SK-N-SH (cell line): ENCODE measurements at regions not wholly inside any gene's neighbourhood (a gene's known extent, or its start where the extent isn't known, plus 50 kb on each side); places are given as distances from the start of the nearest gene placed in this dataset.

ENCODE experiments used
- CTCF ChIA-PET: fragments of 300-600, 350-600 bp; formaldehyde crosslinking; extraction: SDS; loops from one replicate; lab custom pipeline; 2021; lab: Yijun Ruan, JAX
- POLR2A ChIA-PET: fragments of 350-600 bp; sonication (Branson Sonifier 250); formaldehyde crosslinking; extraction: SDS; loops from one replicate; lab custom pipeline; 2020; ENCODE audit warnings: antibody characterized with exemption, inconsistent platforms; lab: Yijun Ruan, JAX
- DNase-seq: peaks from one replicate; pipeline ENCODE4 v3.0.0; 2012
- H2AFZ ChIP-seq: fragments of 200-600 bp; sonication (generic); 2 replicates; pipeline ENCODE4 v1.8.1; 2016; ENCODE audit warnings: antibody characterized with exemption, mild to moderate bottlenecking, low read depth
- H3F3A ChIP-seq: fragments of 200-600 bp; sonication (generic); replicated peaks from 2 replicates; pipeline ENCODE3; 2016; ENCODE audit warnings: antibody characterized with exemption, mild to moderate bottlenecking; ENCODE audit not compliant: insufficient read depth
- H3K27ac ChIP-seq, 2 experiments: fragments of 200-500 bp in 1 of 2; fragments of 200-600 bp in 1 of 2; sonication (Bioruptor generic) in 1 of 2; sonication (generic), shearing (Covaris generic) in 1 of 2; 2 replicates each; pipeline versions ENCODE4 v1.5.1 to v1.6.1; 2014 to 2016; ENCODE audit warnings: low read depth in 2 of 2, inconsistent platforms in 1 of 2, low read length in 1 of 2, mild to moderate bottlenecking in 1 of 2, mixed read lengths in 1 of 2
- H3K27me3 ChIP-seq: fragments of 200-600 bp; sonication (generic), shearing (Covaris generic); 2 replicates; pipeline ENCODE4 v1.6.1; 2016; ENCODE audit warnings: mixed run types; ENCODE audit not compliant: insufficient read depth
- H3K36me3 ChIP-seq, 2 experiments: fragments of 200-500 bp in 1 of 2; fragments of 200-600 bp in 1 of 2; sonication (Bioruptor generic) in 1 of 2; sonication (generic) in 1 of 2; replicated peaks in 1 of 2; 2 replicates each; pipeline versions ENCODE3 to v1.5.1; 2014 to 2016; ENCODE audit warnings: low read length in 1 of 2, mild to moderate bottlenecking in 1 of 2; ENCODE audit not compliant: insufficient read depth in 2 of 2, control insufficient read depth in 1 of 2
- H3K4me1 ChIP-seq, 2 experiments: fragments of 200-500 bp in 1 of 2; fragments of 200-600 bp in 1 of 2; sonication (Bioruptor generic) in 1 of 2; sonication (generic), shearing (Covaris generic) in 1 of 2; 2 replicates each; pipeline versions ENCODE4 v1.5.1 to v1.6.1; 2014 to 2016; ENCODE audit warnings: low read depth in 1 of 2, low read length in 1 of 2, mixed run types in 1 of 2; ENCODE audit not compliant: insufficient read depth in 2 of 2, control insufficient read depth in 1 of 2
- H3K4me2 ChIP-seq: fragments of 200-600 bp; sonication (generic), shearing (Covaris generic); 2 replicates; pipeline ENCODE4 v1.6.1; 2017; ENCODE audit warnings: mixed run types
- H3K4me3 ChIP-seq, 2 experiments: fragments of 200-500 bp in 1 of 2; fragments of 200-600 bp in 1 of 2; sonication (Bioruptor generic) in 1 of 2; sonication (generic), shearing (Covaris generic) in 1 of 2; 2 replicates each; pipeline versions ENCODE4 v1.5.1 to v1.8.1; 2014 to 2016; ENCODE audit warnings: low read depth in 2 of 2, inconsistent platforms in 1 of 2, low read length in 1 of 2, mild to moderate bottlenecking in 1 of 2, mixed read lengths in 1 of 2, moderate library complexity in 1 of 2
- H3K79me2 ChIP-seq: fragments of 200-600 bp; sonication (generic); 2 replicates; pipeline ENCODE4 v1.8.1; 2017; ENCODE audit warnings: mild to moderate bottlenecking; ENCODE audit not compliant: insufficient read depth
- H3K9ac ChIP-seq: fragments of 200-600 bp; sonication (generic); 2 replicates; pipeline ENCODE4 v1.6.1; 2017; ENCODE audit warnings: mixed run types
- H3K9me2 ChIP-seq: fragments of 200-600 bp; sonication (generic); 2 replicates; pipeline ENCODE4 v1.6.1; 2017; ENCODE audit warnings: mixed run types
- H3K9me3 ChIP-seq: fragments of 200-600 bp; sonication (generic); 2 replicates; pipeline ENCODE4 v1.6.1; 2017; ENCODE audit warnings: mixed run types, mild to moderate bottlenecking, moderate library complexity
- H4K20me1 ChIP-seq: fragments of 200-600 bp; sonication (generic); 2 replicates; pipeline ENCODE4 v1.6.1; 2017; ENCODE audit warnings: mild to moderate bottlenecking, mixed run types; ENCODE audit not compliant: insufficient read depth
- CHD2 ChIP-seq: fragments of 150-350 bp; IDR thresholded peaks from 2 replicates; pipeline ENCODE4 v1.6.1; 2018; ENCODE audit warnings: low read length; ENCODE audit not compliant: partially characterized antibody
- CTCF ChIP-seq: fragments of 200-600 bp; sonication (generic); IDR thresholded peaks from 2 replicates; pipeline ENCODE4 v1.6.1; 2017; ENCODE audit warnings: antibody characterized with exemption, mild to moderate bottlenecking, moderate library complexity
- EZH2phosphoT487 ChIP-seq: fragments of 200-600 bp; sonication (generic); IDR thresholded peaks from 2 replicates; pipeline ENCODE4 v1.6.1; 2017; ENCODE audit warnings: low read depth, mixed run types, mild to moderate bottlenecking, antibody characterized with exemption, moderate library complexity, borderline replicate concordance
- FOXJ3 ChIP-seq: sonication (generic); formaldehyde crosslinking; IDR thresholded peaks from 2 replicates; pipeline ENCODE4 v1.5.1; 2020; ENCODE audit warnings: mild to moderate bottlenecking, missing genetic modification reagents
- GABPA ChIP-seq: IDR thresholded peaks from 2 replicates; pipeline ENCODE4 v1.4.0; 2012; ENCODE audit warnings: low read depth, mild to moderate bottlenecking
- IRF3 ChIP-seq: fragments of 150-350 bp; IDR thresholded peaks from 2 replicates; pipeline ENCODE4 v1.6.1; 2016; ENCODE audit warnings: mild to moderate bottlenecking, low read depth, low read length
- NFIC ChIP-seq: IDR thresholded peaks from 2 replicates; pipeline ENCODE4 v1.4.0; 2012; ENCODE audit warnings: borderline replicate concordance
- NRF1 ChIP-seq: IDR thresholded peaks from 2 replicates; pipeline ENCODE4 v1.6.1; 2012; ENCODE audit warnings: low read depth, mild to moderate bottlenecking, low read length
- POLR2AphosphoS5 ChIP-seq: IDR thresholded peaks from 2 replicates; pipeline ENCODE4 v1.6.1; 2012; ENCODE audit warnings: low read depth, low read length
- RAD21 ChIP-seq: IDR thresholded peaks from 2 replicates; pipeline ENCODE4 v1.6.1; 2012; ENCODE audit warnings: mild to moderate bottlenecking, low read length
- RFX5 ChIP-seq: IDR thresholded peaks from 2 replicates; pipeline ENCODE4 v1.6.1; 2012; ENCODE audit warnings: mild to moderate bottlenecking, improper control_type of control experiment, low read length
- SMC3 ChIP-seq: IDR thresholded peaks from 2 replicates; pipeline ENCODE4 v1.6.1; 2012; ENCODE audit warnings: low read depth, low read length, improper control_type of control experiment
- TCF12 ChIP-seq: IDR thresholded peaks from 2 replicates; pipeline ENCODE4 v1.4.0; 2012
- TEAD4 ChIP-seq: IDR thresholded peaks from 2 replicates; pipeline ENCODE4 v1.4.0; 2012; ENCODE audit warnings: mild to moderate bottlenecking, borderline replicate concordance; ENCODE audit not compliant: insufficient read depth
- YY1 ChIP-seq: IDR thresholded peaks from 2 replicates; pipeline ENCODE4 v1.4.0; 2012; ENCODE audit warnings: low read depth, mild to moderate bottlenecking
- ZBTB33 ChIP-seq: IDR thresholded peaks from 2 replicates; pipeline ENCODE4 v1.4.0; 2012; ENCODE audit warnings: low read depth, borderline replicate concordance
- WGBS: methylation state at CpG from one replicate; pipeline ENCODE4 v1.1.6; 2017; ENCODE audit warnings: low lambda C conversion rate; 5-methylcytosine and 5-hydroxymethylcytosine counted together

DNA sequence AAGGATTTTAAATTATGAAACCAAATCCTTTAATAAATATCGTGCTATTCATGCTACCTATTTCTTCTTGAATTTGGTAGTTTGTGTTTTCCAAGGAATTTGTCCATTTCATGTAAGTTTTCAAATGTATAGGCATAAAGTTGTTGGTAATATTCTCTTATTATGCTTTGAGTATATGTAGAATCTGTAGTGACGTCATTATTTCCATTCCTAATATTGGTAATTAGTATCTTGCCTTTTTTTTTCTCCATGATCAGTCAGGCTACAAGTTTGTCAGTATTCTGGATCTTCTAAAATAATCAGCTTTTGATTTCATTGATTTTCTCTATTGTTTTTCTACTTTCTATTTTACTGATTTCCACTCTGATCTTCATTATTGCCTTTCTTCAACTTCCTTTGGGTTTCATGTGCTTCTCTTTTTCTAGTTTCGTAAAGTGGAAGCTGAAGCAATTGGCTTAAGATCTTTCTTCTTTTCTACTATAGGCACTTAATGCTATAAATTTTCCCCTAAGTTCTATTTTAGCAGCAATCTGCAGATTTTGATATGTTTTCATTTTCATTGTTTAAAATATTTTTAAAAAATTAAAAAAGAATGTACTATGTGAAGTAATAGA, 156.5 kb upstream of the HDAC9 start:
- CTCF ChIA-PET, result interaction anchor here (0.7 to 3.1 kb wide), 4 partner anchors 12 to 632 kb away, joined by 3 to 12 read pairs (median 3); no protein-coding TSS in a partner anchor
- POLR2A ChIA-PET, result interaction anchor here (0.6 kb wide), 1 partner anchor 269 kb away, joined by 3 read pairs; no protein-coding TSS in a partner anchor
- H4K20me1 ChIP-seq, result no peaks in the 10 kb centered on the region
- no peaks in the 10 kb centered on the region; the same call in 1 of the 2 replicates for H3K27me3 ChIP-seq
- 22% methylated on average over 3 of the region's 3 CpGs for WGBS
- H3K79me2 ChIP-seq, result no peaks in the 10 kb centered on the region
- H2AFZ ChIP-seq, result no peak overlapping the region
- no peak overlapping the region for H3K4me2 ChIP-seq
- no peaks in the 10 kb centered on the region for H3K9me2 ChIP-seq
- no peak overlapping the region for H3K9ac ChIP-seq
- TF ChIP-seq POLR2AphosphoS5 (no peak), TEAD4 (no peak), IRF3 (no peak), NRF1 (no peak), CTCF (no peak), CHD2 (no peak), EZH2phosphoT487 (no peak), RFX5 (no peak), ZBTB33 (no peak), NFIC (no peak), SMC3 (no peak), RAD21 (no peak), GABPA (no peak), TCF12 (no peak), FOXJ3 (no peak), YY1 (no peak)
- H3K36me3 ChIP-seq, result peaks cover 0 to 4% of the 10 kb centered on the region in 2 experiments
- DNase-seq, result no peak
- H3K4me3 ChIP-seq, result no peak overlapping the region
- H3K9me3 ChIP-seq, result peaks cover 16% of the 10 kb centered on the region
- H3F3A ChIP-seq, result no peaks in the 10 kb centered on the region
- no peaks in the 10 kb centered on the region for H3K4me1 ChIP-seq
- H3K27ac ChIP-seq, result no peak overlapping the region
